ENCODE measurements at regions not wholly inside any gene's neighbourhood (a gene's known extent, or its start where the extent isn't known, plus 50 kb on each side); places are given as distances from the start of the nearest gene placed in this dataset.

- no peak for DNase-seq (ENCODE audit: low read depth)
Measured at GRCh38 chr10:55158633-55159032, 357.6 kb upstream of the PCDH15 start.

- DNase-seq (ENCODE audit: low read depth): peak; percentile 64
Measured at GRCh38 chr10:55146032-55146431, 345.0 kb upstream of the PCDH15 start.

- DNase-seq (ENCODE audit: low read depth): no peak
Measured at GRCh38 chr10:55144001-55144400, 343.0 kb upstream of the PCDH15 start.

- no peak for DNase-seq (ENCODE audit: low read depth)
Measured at GRCh38 chr10:55141892-55142291, 340.9 kb upstream of the PCDH15 start.

- no peak for DNase-seq (ENCODE audit: low read depth)
Measured at GRCh38 chr10:55137063-55137462, 336.0 kb upstream of the PCDH15 start.

GRCh38 chr10:55104738-55105137, 303.7 kb upstream of the PCDH15 start:
- no peak for DNase-seq (ENCODE audit: low read depth)

- DNase-seq (ENCODE audit: low read depth): no peak
Measured at GRCh38 chr10:55098452-55098851, 297.4 kb upstream of the PCDH15 start.

- no peak for DNase-seq (ENCODE audit: low read depth)
Measured at GRCh38 chr10:55091691-55092328, 290.8 kb upstream of the PCDH15 start.

- DNase-seq (ENCODE audit: low read depth): no peak
Measured at GRCh38 chr10:55078121-55078520, 277.1 kb upstream of the PCDH15 start.

GRCh38 chr10:55065185-55065584, 264.2 kb upstream of the PCDH15 start:
- DNase-seq (ENCODE audit: low read depth): no peak

GRCh38 chr10:55063811-55064210, 262.8 kb upstream of the PCDH15 start:
- peak; percentile 52 for DNase-seq (ENCODE audit: low read depth)

GRCh38 chr10:55062349-55062748, 261.3 kb upstream of the PCDH15 start:
- DNase-seq (ENCODE audit: low read depth): no peak

- DNase-seq (ENCODE audit: low read depth): no peak
Measured at GRCh38 chr10:55058800-55059199, 257.8 kb upstream of the PCDH15 start.

- no peak for DNase-seq (ENCODE audit: low read depth)
Measured at GRCh38 chr10:55051515-55051914, 250.5 kb upstream of the PCDH15 start.

GRCh38 chr10:55048830-55049498, 247.9 kb upstream of the PCDH15 start:
- no peak for DNase-seq (ENCODE audit: low read depth)

- DNase-seq (ENCODE audit: low read depth): no peak
Measured at GRCh38 chr10:55043540-55043939, 242.5 kb upstream of the PCDH15 start.

GRCh38 chr10:55033061-55033460, 232.0 kb upstream of the PCDH15 start:
- no peak for DNase-seq (ENCODE audit: low read depth)

GRCh38 chr10:55024713-55025112, 223.7 kb upstream of the PCDH15 start:
- no peak for DNase-seq (ENCODE audit: low read depth)

GRCh38 chr10:55019439-55019838, 218.4 kb upstream of the PCDH15 start:
- DNase-seq (ENCODE audit: low read depth): no peak

- no peak for DNase-seq (ENCODE audit: low read depth)
Measured at GRCh38 chr10:55013318-55013717, 212.3 kb upstream of the PCDH15 start.

GRCh38 chr10:55002420-55002819, 201.4 kb upstream of the PCDH15 start:
- DNase-seq (ENCODE audit: low read depth): no peak

GRCh38 chr10:55001422-55001821, 200.4 kb upstream of the PCDH15 start:
- no peak for DNase-seq (ENCODE audit: low read depth)

GRCh38 chr10:54993148-54993547, 192.1 kb upstream of the PCDH15 start:
- no peak for DNase-seq (ENCODE audit: low read depth)

- DNase-seq (ENCODE audit: low read depth): no peak
Measured at GRCh38 chr10:54985732-54986131, 184.7 kb upstream of the PCDH15 start.
